Gastrocnemius medialis (tissue), 4 donors: ENCODE measurements at regions not wholly inside any gene's neighbourhood (a gene's known extent, or its start where the extent isn't known, plus 50 kb on each side); places are given as distances from the start of the nearest gene placed in this dataset.

Source experiments
- ATAC-seq, 2 donors: fragments of 150-250 bp; one replicate each; pipeline ENCODE4 v1.9.1; 2016
- DNase-seq, 2 donors: peaks; one replicate each; pipeline ENCODE4 v3.0.0-alpha.2; 2019
- H3K27ac ChIP-seq, 4 donors: fragments of 200-600 bp; sonication (generic); 1 replicate in 1 of 4; 2 replicates in 3 of 4; pipeline ENCODE4 v1.5.1; 2016 to 2018; ENCODE audit warnings: mild to moderate bottlenecking in 2 of 4, moderate library complexity in 1 of 4
- H3K27me3 ChIP-seq, 3 donors: fragments of 200-600 bp; sonication (generic) in 2 of 3; 1 replicate in 1 of 3; 2 replicates in 2 of 3; pipeline versions ENCODE4 v1.5.1 to v1.6.0; 2016 to 2019; ENCODE audit warnings: mild to moderate bottlenecking in 1 of 3, moderate library complexity in 1 of 3
- H3K36me3 ChIP-seq, 2 donors: fragments of 200-600 bp; sonication (generic) in 1 of 2; one replicate each; pipeline ENCODE4 v1.5.1; 2017 to 2018
- H3K4me1 ChIP-seq, 2 donors: fragments of 200-600 bp; sonication (generic) in 1 of 2; one replicate each; pipeline ENCODE4 v1.5.1; 2016 to 2017; ENCODE audit warnings: mild to moderate bottlenecking in 2 of 2
- H3K4me3 ChIP-seq, 4 donors: fragments of 200-600 bp; sonication (generic) in 3 of 4; 1 replicate in 1 of 4; 2 replicates in 3 of 4; pipeline ENCODE4 v1.5.1; 2016 to 2019; ENCODE audit warnings: mild to moderate bottlenecking in 2 of 4
- H3K9me3 ChIP-seq, 3 donors: fragments of 200-600 bp; sonication (generic) in 2 of 3; 1 replicate in 1 of 3; 2 replicates in 2 of 3; pipeline ENCODE4 v1.5.1; 2016 to 2019
- CTCF ChIP-seq, 5 experiments: fragments of 450-650 bp in 3 of 5; fragments of 200-600 bp in 2 of 5; sonication (generic) in 2 of 5; IDR thresholded peaks in 4 of 5; conservative IDR thresholded peaks in 1 of 5; 1 replicate in 4 of 5; 2 replicates in 1 of 5; pipeline ENCODE4 v1.5.1; 2016 to 2019; ENCODE audit warnings: antibody characterized with exemption in 5 of 5, mild to moderate bottlenecking in 3 of 5, moderate library complexity in 3 of 5
- POLR2A ChIP-seq, 2 donors: fragments of 450-650 bp; IDR thresholded peaks; one replicate each; pipeline ENCODE4 v1.6.1; 2017; ENCODE audit warnings: antibody characterized with exemption in 2 of 2, mild to moderate bottlenecking in 2 of 2, moderate library complexity in 2 of 2
- in situ Hi-C, 4 donors: fragments of 200-750 bp; cut with MboI; loops; one replicate each; pipeline versions ENCODE4 v1.15.0 to v1.8.0; 2017; ENCODE audit warnings: low sequenced_read_pairs in 4 of 4
- intact Hi-C: fragments of 100-400 bp; cut with DNase I; formaldehyde crosslinking; loops from one replicate; pipeline ENCODE4 v1.15.1; 2023; ENCODE audit warnings: low total_unique reads

GRCh38 chr12:13798162-13798561, 183.2 kb downstream of the GRIN2B start:
- H3K4me1 ChIP-seq = no peaks in the 10 kb centered on the region
- DNase-seq = no peak
- ATAC-seq = no peak
- H3K36me3 ChIP-seq = no peaks in the 10 kb centered on the region
- H3K9me3 ChIP-seq = no peaks in the 10 kb centered on the region
- no peaks in the 10 kb centered on the region for H3K27me3 ChIP-seq
- intact Hi-C loops (no loop called here), in situ Hi-C loops (no loop called here)
- no peak overlapping the region for H3K4me3 ChIP-seq
- no peak overlapping the region for H3K27ac ChIP-seq
- TF ChIP-seq CTCF (IDR thresholded peaks at IDR 0.05 in 4 of 5, conservative IDR thresholded peaks at IDR 0.05 in 1 of 5) (no peak), POLR2A (IDR thresholded peaks at IDR 0.05) (no peak)

- DNase-seq = no peak
- Histone ChIP-seq H3K36me3 (no peaks in the 10 kb centered on the region), H3K9me3 (no peaks in the 10 kb centered on the region), H3K4me3 (no peak overlapping the region), H3K4me1 (no peaks in the 10 kb centered on the region), H3K27ac (no peak overlapping the region), H3K27me3 (no peaks in the 10 kb centered on the region)
- in situ Hi-C loops = no loop called here
- TF ChIP-seq CTCF (IDR thresholded peaks at IDR 0.05 in 4 of 5, conservative IDR thresholded peaks at IDR 0.05 in 1 of 5) = no peak
- no peak for TF ChIP-seq POLR2A (IDR thresholded peaks at IDR 0.05)
- no peak for ATAC-seq
- intact Hi-C loops = no loop called here
These were observed 186.7 kb downstream of the GRIN2B start for GRCh38 chr12:13794706-13795105.

GRCh38 chr12:13790317-13790716, 191.1 kb downstream of the GRIN2B start:
- H3K4me1 ChIP-seq = no peaks in the 10 kb centered on the region
- in situ Hi-C loops = no loop called here
- H3K4me3 ChIP-seq = no peak overlapping the region
- intact Hi-C loops = no loop called here
- no peaks in the 10 kb centered on the region for H3K27me3 ChIP-seq
- no peaks in the 10 kb centered on the region for H3K36me3 ChIP-seq
- no peak for DNase-seq
- H3K27ac ChIP-seq = no peak overlapping the region
- no peaks in the 10 kb centered on the region for H3K9me3 ChIP-seq
- TF ChIP-seq CTCF (IDR thresholded peaks at IDR 0.05 in 4 of 5, conservative IDR thresholded peaks at IDR 0.05 in 1 of 5) = no peak
- TF ChIP-seq POLR2A (IDR thresholded peaks at IDR 0.05) = no peak
- ATAC-seq = no peak

GRCh38 chr12:13788626-13789025, 192.8 kb downstream of the GRIN2B start:
- TF ChIP-seq CTCF (IDR thresholded peaks at IDR 0.05 in 4 of 5, conservative IDR thresholded peaks at IDR 0.05 in 1 of 5) (no peak), POLR2A (IDR thresholded peaks at IDR 0.05) (no peak)
- Histone ChIP-seq H3K36me3 (no peaks in the 10 kb centered on the region), H3K27me3 (no peaks in the 10 kb centered on the region), H3K9me3 (no peaks in the 10 kb centered on the region), H3K27ac (no peak overlapping the region), H3K4me3 (no peak overlapping the region), H3K4me1 (no peaks in the 10 kb centered on the region)
- intact Hi-C loops = no loop called here
- in situ Hi-C loops = no loop called here
- DNase-seq (no peak), ATAC-seq (no peak)

DNA sequence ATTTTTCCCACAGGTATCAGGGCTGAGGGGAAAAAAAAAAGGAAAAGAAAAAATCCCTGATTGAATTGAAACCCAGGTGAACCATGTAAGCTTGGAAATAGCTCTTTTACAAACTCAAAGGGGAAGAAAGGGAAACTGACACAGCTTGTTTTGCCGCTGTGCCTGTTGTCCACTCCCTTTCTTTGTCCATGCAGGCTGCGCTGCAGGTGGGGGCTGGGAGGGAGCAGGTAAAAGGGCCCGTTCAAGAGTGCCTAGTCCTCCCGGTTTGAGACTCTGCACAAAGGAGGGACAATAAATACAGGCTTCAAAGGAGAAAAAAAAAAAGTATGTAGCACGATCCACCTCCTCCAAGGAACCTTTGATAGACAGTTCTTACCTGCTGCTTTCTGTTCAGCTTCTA, 194.8 kb downstream of the GRIN2B start:
- intact Hi-C loops (no loop called here), in situ Hi-C loops (no loop called here)
- H3K4me3 ChIP-seq = no peak overlapping the region
- no peak for TF ChIP-seq CTCF (IDR thresholded peaks at IDR 0.05 in 4 of 5, conservative IDR thresholded peaks at IDR 0.05 in 1 of 5)
- no peak for TF ChIP-seq POLR2A (IDR thresholded peaks at IDR 0.05)
- H3K4me1 ChIP-seq = no peaks in the 10 kb centered on the region
- no peak overlapping the region for H3K27ac ChIP-seq
- H3K9me3 ChIP-seq = no peaks in the 10 kb centered on the region
- no peak for ATAC-seq
- H3K36me3 ChIP-seq = no peaks in the 10 kb centered on the region
- no peaks in the 10 kb centered on the region for H3K27me3 ChIP-seq
- no peak for DNase-seq
